ENCODE measurements at regions not wholly inside any gene's neighbourhood (a gene's known extent, or its start where the extent isn't known, plus 50 kb on each side); places are given as distances from the start of the nearest gene placed in this dataset.
"Not testable (repeated sequence)": the region's sequence is repeated elsewhere in the genome, so short reads cannot be mapped to it uniquely, and the experiment has no call there.

GRCh38 chr2:173545364-173545763, 190.7 kb downstream of the CDCA7 start:
- peak; percentile 54 for DNase-seq (ENCODE audit: low read depth)

GRCh38 chr2:173547499-173547898, 192.8 kb downstream of the CDCA7 start:
- no peak for DNase-seq (ENCODE audit: low read depth)

GRCh38 chr2:173550143-173550542, 195.5 kb downstream of the CDCA7 start:
- DNase-seq (ENCODE audit: low read depth) = no peak

GRCh38 chr2:173552531-173552930, 197.9 kb downstream of the CDCA7 start:
- no peak for DNase-seq (ENCODE audit: low read depth)

GRCh38 chr2:173553593-173553992, 198.9 kb downstream of the CDCA7 start:
- DNase-seq (ENCODE audit: low read depth) = peak; percentile 13

GRCh38 chr2:173555833-173556232, 201.2 kb downstream of the CDCA7 start:
- no peak for DNase-seq (ENCODE audit: low read depth)

GRCh38 chr2:173556816-173557215, 202.1 kb downstream of the CDCA7 start:
- DNase-seq (ENCODE audit: low read depth) = no peak

GRCh38 chr2:173557497-173557896, 202.8 kb downstream of the CDCA7 start:
- no peak for DNase-seq (ENCODE audit: low read depth)

- DNase-seq (ENCODE audit: low read depth) = no peak
Measured at GRCh38 chr2:173567493-173567892, 212.8 kb downstream of the CDCA7 start.

- DNase-seq (ENCODE audit: low read depth) = peak; percentile 47
Measured at GRCh38 chr2:173568054-173568453, 213.4 kb downstream of the CDCA7 start.

- peak; percentile 30 for DNase-seq (ENCODE audit: low read depth)
Measured at GRCh38 chr2:173571021-173571821, 216.5 kb downstream of the CDCA7 start.

GRCh38 chr2:173571887-173572680, 217.4 kb downstream of the CDCA7 start:
- no peak for DNase-seq (ENCODE audit: low read depth)

GRCh38 chr2:173572848-173573247, 218.2 kb downstream of the CDCA7 start:
- DNase-seq (ENCODE audit: low read depth) = no peak

- DNase-seq (ENCODE audit: low read depth) = not testable (repeated sequence)
Measured at GRCh38 chr2:173573782-173574181, 219.1 kb downstream of the CDCA7 start.

GRCh38 chr2:173574324-173575112, 219.8 kb downstream of the CDCA7 start:
- DNase-seq (ENCODE audit: low read depth) = peak; percentile 23

GRCh38 chr2:173578404-173579107, 223.9 kb downstream of the CDCA7 start:
- DNase-seq (ENCODE audit: low read depth) = no peak

GRCh38 chr2:173580351-173580750, 225.7 kb downstream of the CDCA7 start:
- no peak for DNase-seq (ENCODE audit: low read depth)

GRCh38 chr2:173580956-173581355, 226.3 kb downstream of the CDCA7 start:
- no peak for DNase-seq (ENCODE audit: low read depth)

- DNase-seq (ENCODE audit: low read depth) = no peak
Measured at GRCh38 chr2:173583196-173583595, 228.5 kb downstream of the CDCA7 start.

GRCh38 chr2:173584000-173584399, 229.3 kb downstream of the CDCA7 start:
- DNase-seq (ENCODE audit: low read depth) = no peak

GRCh38 chr2:173584676-173585458, 230.2 kb downstream of the CDCA7 start:
- DNase-seq (ENCODE audit: low read depth) = no peak

Measured in Daoy (cell line).